ENCODE measurements at regions not wholly inside any gene's neighbourhood (a gene's known extent, or its start where the extent isn't known, plus 50 kb on each side); places are given as distances from the start of the nearest gene placed in this dataset.
"Not testable (repeated sequence)": the region's sequence is repeated elsewhere in the genome, so short reads cannot be mapped to it uniquely, and the experiment has no call there.

GRCh38 chr5:7220156-7220555 lies 175.8 kb upstream of the ADCY2 start:
- no peak for DNase-seq (ENCODE audit: low read depth)

GRCh38 chr5:7221041-7221440 lies 174.9 kb upstream of the ADCY2 start:
- DNase-seq (ENCODE audit: low read depth): no peak

GRCh38 chr5:7225826-7226225 lies 170.1 kb upstream of the ADCY2 start:
- no peak for DNase-seq (ENCODE audit: low read depth)

GRCh38 chr5:7242118-7242710 lies 153.7 kb upstream of the ADCY2 start:
- DNase-seq (ENCODE audit: low read depth): no peak

- no peak for DNase-seq (ENCODE audit: low read depth)
Measured at GRCh38 chr5:7244208-7244607, 151.7 kb upstream of the ADCY2 start.

GRCh38 chr5:7245121-7245651 lies 150.8 kb upstream of the ADCY2 start:
- DNase-seq (ENCODE audit: low read depth): no peak

- DNase-seq (ENCODE audit: low read depth): no peak
Measured at GRCh38 chr5:7246287-7246686, 149.7 kb upstream of the ADCY2 start.

- DNase-seq (ENCODE audit: low read depth): no peak
Measured at GRCh38 chr5:7250004-7250403, 145.9 kb upstream of the ADCY2 start.

- no peak for DNase-seq (ENCODE audit: low read depth)
Measured at GRCh38 chr5:7250611-7251010, 145.3 kb upstream of the ADCY2 start.

- DNase-seq (ENCODE audit: low read depth): no peak
Measured at GRCh38 chr5:7251132-7251531, 144.8 kb upstream of the ADCY2 start.

- DNase-seq (ENCODE audit: low read depth): no peak
Measured at GRCh38 chr5:7261049-7261448, 134.9 kb upstream of the ADCY2 start.

- DNase-seq (ENCODE audit: low read depth): no peak
Measured at GRCh38 chr5:7261900-7262299, 134.0 kb upstream of the ADCY2 start.

- not testable (repeated sequence) for DNase-seq (ENCODE audit: low read depth)
Measured at GRCh38 chr5:7263398-7264015, 132.4 kb upstream of the ADCY2 start.

GRCh38 chr5:7265776-7266175 lies 130.2 kb upstream of the ADCY2 start:
- not testable (repeated sequence) for DNase-seq (ENCODE audit: low read depth)

- not testable (repeated sequence) for DNase-seq (ENCODE audit: low read depth)
Measured at GRCh38 chr5:7268722-7269121, 127.2 kb upstream of the ADCY2 start.

GRCh38 chr5:7269591-7270274 lies 126.2 kb upstream of the ADCY2 start:
- DNase-seq (ENCODE audit: low read depth): no peak

GRCh38 chr5:7271435-7272084 lies 124.4 kb upstream of the ADCY2 start:
- no peak for DNase-seq (ENCODE audit: low read depth)

GRCh38 chr5:7272408-7272965 lies 123.5 kb upstream of the ADCY2 start:
- DNase-seq (ENCODE audit: low read depth): no peak

- no peak for DNase-seq (ENCODE audit: low read depth)
Measured at GRCh38 chr5:7274203-7274602, 121.7 kb upstream of the ADCY2 start.

- DNase-seq (ENCODE audit: low read depth): not testable (repeated sequence)
Measured at GRCh38 chr5:7289634-7290033, 106.3 kb upstream of the ADCY2 start.

GRCh38 chr5:7297821-7298220 lies 98.1 kb upstream of the ADCY2 start:
- DNase-seq (ENCODE audit: low read depth): not testable (repeated sequence)

GRCh38 chr5:7299731-7300130 lies 96.2 kb upstream of the ADCY2 start:
- not testable (repeated sequence) for DNase-seq (ENCODE audit: low read depth)

All from T-helper 22 cell (primary cell).